ENCODE measurements at regions not wholly inside any gene's neighbourhood (a gene's known extent, or its start where the extent isn't known, plus 50 kb on each side); places are given as distances from the start of the nearest gene placed in this dataset.

- H3K27me3 ChIP-seq (ENCODE audit: insufficient read depth, insufficient read length), result no peaks in the 10 kb centered on the region
- no peaks in the 10 kb centered on the region for H3K36me3 ChIP-seq (ENCODE audit: insufficient read depth, insufficient read length, low read length)
- H3K9ac ChIP-seq (ENCODE audit: insufficient read length, low read depth), result no peak overlapping the region
- no peak for DNase-seq (ENCODE audit: low read depth, low spot score)
- H3K4me3 ChIP-seq (ENCODE audit: insufficient read length, low read depth), result no peak overlapping the region
- TF ChIP-seq ZNF274 (IDR thresholded peaks at IDR 0.05; ENCODE audit: low read depth, low read length) (no peak), YY1 (IDR thresholded peaks at IDR 0.05; ENCODE audit: insufficient read depth, insufficient read length) (no peak), SUZ12 (IDR thresholded peaks at IDR 0.05; ENCODE audit: extremely low read depth, insufficient read depth, insufficient read length) (no peak)
- H3K4me1 ChIP-seq (ENCODE audit: insufficient read depth, insufficient read length), result no peaks in the 10 kb centered on the region
- no peaks in the 10 kb centered on the region for H3K9me3 ChIP-seq (ENCODE audit: insufficient read depth, low read length)
Measured at GRCh38 chr4:125519371-125520146, 204.8 kb downstream of the FAT4 start.

GRCh38 chr4:125520258-125520990 lies 205.7 kb downstream of the FAT4 start:
- Histone ChIP-seq H3K4me3 (ENCODE audit: insufficient read length, low read depth) (no peak overlapping the region), H3K36me3 (ENCODE audit: insufficient read depth, insufficient read length, low read length) (no peaks in the 10 kb centered on the region), H3K9me3 (ENCODE audit: insufficient read depth, low read length) (no peaks in the 10 kb centered on the region), H3K27me3 (ENCODE audit: insufficient read depth, insufficient read length) (no peaks in the 10 kb centered on the region), H3K4me1 (ENCODE audit: insufficient read depth, insufficient read length) (no peaks in the 10 kb centered on the region), H3K9ac (ENCODE audit: insufficient read length, low read depth) (no peak overlapping the region)
- no peak for DNase-seq (ENCODE audit: low read depth, low spot score)
- TF ChIP-seq SUZ12 (IDR thresholded peaks at IDR 0.05; ENCODE audit: extremely low read depth, insufficient read depth, insufficient read length) (no peak), ZNF274 (IDR thresholded peaks at IDR 0.05; ENCODE audit: low read depth, low read length) (no peak), YY1 (IDR thresholded peaks at IDR 0.05; ENCODE audit: insufficient read depth, insufficient read length) (no peak)

GRCh38 chr4:125522588-125522987 lies 207.8 kb downstream of the FAT4 start:
- H3K9me3 ChIP-seq (ENCODE audit: insufficient read depth, low read length), result no peaks in the 10 kb centered on the region
- H3K27me3 ChIP-seq (ENCODE audit: insufficient read depth, insufficient read length), result no peaks in the 10 kb centered on the region
- H3K36me3 ChIP-seq (ENCODE audit: insufficient read depth, insufficient read length, low read length), result no peaks in the 10 kb centered on the region
- no peak for DNase-seq (ENCODE audit: low read depth, low spot score)
- no peak for TF ChIP-seq YY1 (IDR thresholded peaks at IDR 0.05; ENCODE audit: insufficient read depth, insufficient read length)
- TF ChIP-seq ZNF274 (IDR thresholded peaks at IDR 0.05; ENCODE audit: low read depth, low read length), result no peak
- no peak for TF ChIP-seq SUZ12 (IDR thresholded peaks at IDR 0.05; ENCODE audit: extremely low read depth, insufficient read depth, insufficient read length)
- H3K4me3 ChIP-seq (ENCODE audit: insufficient read length, low read depth), result no peak overlapping the region
- no peaks in the 10 kb centered on the region for H3K4me1 ChIP-seq (ENCODE audit: insufficient read depth, insufficient read length)
- no peak overlapping the region for H3K9ac ChIP-seq (ENCODE audit: insufficient read length, low read depth)

DNA sequence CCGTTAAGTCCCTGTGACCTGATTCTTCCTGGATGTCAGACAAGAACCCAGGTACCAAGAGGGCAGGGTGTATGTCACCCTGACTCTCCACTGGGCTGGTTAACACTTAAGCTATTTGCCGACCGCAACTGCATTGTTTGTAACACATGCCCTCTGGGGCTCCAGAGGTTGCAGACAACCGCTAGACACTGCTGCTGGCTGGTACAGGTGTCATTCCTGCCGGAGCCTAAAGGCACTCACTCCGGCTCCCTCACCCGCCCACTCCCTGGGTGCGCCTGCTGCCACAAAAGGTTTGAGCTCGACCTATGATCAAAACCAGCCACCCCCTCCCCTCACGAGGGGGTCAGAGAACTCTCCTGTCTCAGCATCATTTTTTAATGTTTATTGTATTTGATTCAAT lies 208.2 kb downstream of the FAT4 start:
- Histone ChIP-seq H3K36me3 (ENCODE audit: insufficient read depth, insufficient read length, low read length) (no peaks in the 10 kb centered on the region), H3K9me3 (ENCODE audit: insufficient read depth, low read length) (no peaks in the 10 kb centered on the region), H3K27me3 (ENCODE audit: insufficient read depth, insufficient read length) (no peaks in the 10 kb centered on the region), H3K4me1 (ENCODE audit: insufficient read depth, insufficient read length) (no peaks in the 10 kb centered on the region), H3K4me3 (ENCODE audit: insufficient read length, low read depth) (no peak overlapping the region), H3K9ac (ENCODE audit: insufficient read length, low read depth) (no peak overlapping the region)
- no peak for DNase-seq (ENCODE audit: low read depth, low spot score)
- TF ChIP-seq SUZ12 (IDR thresholded peaks at IDR 0.05; ENCODE audit: extremely low read depth, insufficient read depth, insufficient read length) (no peak), ZNF274 (IDR thresholded peaks at IDR 0.05; ENCODE audit: low read depth, low read length) (no peak), YY1 (IDR thresholded peaks at IDR 0.05; ENCODE audit: insufficient read depth, insufficient read length) (no peak)

DNA sequence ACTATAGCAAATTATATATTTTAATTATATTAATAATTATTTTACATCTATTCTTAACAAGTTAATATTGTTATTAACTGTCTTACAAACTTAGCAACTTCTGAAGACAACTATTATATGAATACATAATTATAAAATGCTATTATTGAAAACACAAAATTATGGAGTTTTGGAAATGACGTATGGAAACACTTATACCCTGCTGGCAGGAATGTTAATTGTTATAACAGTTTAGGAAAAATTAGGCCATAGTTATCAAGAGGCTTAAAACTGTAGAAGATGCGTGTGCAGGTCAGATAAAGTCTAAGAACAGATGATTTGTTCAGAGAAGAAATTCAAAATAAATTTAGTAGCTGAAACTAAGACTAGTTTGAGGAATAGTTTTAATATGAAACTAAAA lies 211.7 kb downstream of the FAT4 start:
- Histone ChIP-seq H3K36me3 (ENCODE audit: insufficient read depth, insufficient read length, low read length) (no peaks in the 10 kb centered on the region), H3K27me3 (ENCODE audit: insufficient read depth, insufficient read length) (no peaks in the 10 kb centered on the region), H3K4me3 (ENCODE audit: insufficient read length, low read depth) (no peak overlapping the region), H3K4me1 (ENCODE audit: insufficient read depth, insufficient read length) (no peaks in the 10 kb centered on the region), H3K9ac (ENCODE audit: insufficient read length, low read depth) (no peak overlapping the region), H3K9me3 (ENCODE audit: insufficient read depth, low read length) (no peaks in the 10 kb centered on the region)
- DNase-seq (ENCODE audit: low read depth, low spot score), result no peak
- no peak for TF ChIP-seq YY1 (IDR thresholded peaks at IDR 0.05; ENCODE audit: insufficient read depth, insufficient read length)

DNA sequence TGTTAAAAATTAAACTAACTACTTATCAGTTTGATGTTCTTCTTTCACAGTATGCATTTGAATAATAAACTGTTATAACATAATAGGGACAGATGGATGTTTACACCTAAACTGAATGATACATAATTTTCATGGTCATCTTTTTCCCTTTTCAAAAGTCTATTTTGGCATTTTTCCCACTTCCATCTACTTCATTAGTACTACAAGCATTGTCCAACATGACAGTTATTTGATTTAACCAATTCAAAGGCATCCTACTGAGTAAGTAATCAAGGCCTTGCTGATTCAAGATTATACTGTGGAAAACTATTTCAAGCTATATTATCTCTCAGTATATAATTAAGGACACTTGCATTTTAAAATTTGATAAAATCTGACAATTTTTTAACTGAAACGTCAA lies 212.9 kb downstream of the FAT4 start:
- no peaks in the 10 kb centered on the region for H3K36me3 ChIP-seq (ENCODE audit: insufficient read depth, insufficient read length, low read length)
- TF ChIP-seq ZNF274 (IDR thresholded peaks at IDR 0.05; ENCODE audit: low read depth, low read length), result no peak
- no peak for TF ChIP-seq YY1 (IDR thresholded peaks at IDR 0.05; ENCODE audit: insufficient read depth, insufficient read length)
- TF ChIP-seq SUZ12 (IDR thresholded peaks at IDR 0.05; ENCODE audit: extremely low read depth, insufficient read depth, insufficient read length), result no peak
- H3K9ac ChIP-seq (ENCODE audit: insufficient read length, low read depth), result no peak overlapping the region
- no peaks in the 10 kb centered on the region for H3K9me3 ChIP-seq (ENCODE audit: insufficient read depth, low read length)
- no peak for DNase-seq (ENCODE audit: low read depth, low spot score)
- H3K27me3 ChIP-seq (ENCODE audit: insufficient read depth, insufficient read length), result no peaks in the 10 kb centered on the region
- no peaks in the 10 kb centered on the region for H3K4me1 ChIP-seq (ENCODE audit: insufficient read depth, insufficient read length)
- no peak overlapping the region for H3K4me3 ChIP-seq (ENCODE audit: insufficient read length, low read depth)

GRCh38 chr4:125529071-125529470 lies 214.3 kb downstream of the FAT4 start:
- no peak overlapping the region for H3K9ac ChIP-seq (ENCODE audit: insufficient read length, low read depth)
- TF ChIP-seq ZNF274 (IDR thresholded peaks at IDR 0.05; ENCODE audit: low read depth, low read length), result no peak
- no peak for TF ChIP-seq YY1 (IDR thresholded peaks at IDR 0.05; ENCODE audit: insufficient read depth, insufficient read length)
- TF ChIP-seq SUZ12 (IDR thresholded peaks at IDR 0.05; ENCODE audit: extremely low read depth, insufficient read depth, insufficient read length), result no peak
- H3K27me3 ChIP-seq (ENCODE audit: insufficient read depth, insufficient read length), result no peaks in the 10 kb centered on the region

More at GRCh38 chr4:125529071-125529470, 214.3 kb downstream of the FAT4 start:
- no peaks in the 10 kb centered on the region for H3K36me3 ChIP-seq (ENCODE audit: insufficient read depth, insufficient read length, low read length)
- no peak overlapping the region for H3K4me3 ChIP-seq (ENCODE audit: insufficient read length, low read depth)
- no peak for DNase-seq (ENCODE audit: low read depth, low spot score)
- H3K9me3 ChIP-seq (ENCODE audit: insufficient read depth, low read length), result no peaks in the 10 kb centered on the region
- H3K4me1 ChIP-seq (ENCODE audit: insufficient read depth, insufficient read length), result no peaks in the 10 kb centered on the region
